GM21423 (cell line): ENCODE measurements at regions not wholly inside any gene's neighbourhood (a gene's known extent, or its start where the extent isn't known, plus 50 kb on each side); places are given as distances from the start of the nearest gene placed in this dataset.
"Not testable (repeated sequence)": the region's sequence is repeated elsewhere in the genome, so short reads cannot be mapped to it uniquely, and the experiment has no call there.

ENCODE experiments used
- ATAC-seq: cut with Tn5 transposase; IDR thresholded peaks from one replicate; pipeline ENCODE4 v1.9.1; 2021; ENCODE audit warnings: mild to moderate bottlenecking, moderate library complexity; ENCODE audit not compliant: unreplicated experiment

- ATAC-seq, result no peak
These were observed 51.2 kb upstream of the SEC16B start for GRCh38 chr1:178020968-178021640.

- ATAC-seq, result no peak
These were observed 52.1 kb upstream of the SEC16B start for GRCh38 chr1:178021950-178022349.

- ATAC-seq, result peak; percentile 54
These were observed 53.3 kb upstream of the SEC16B start for GRCh38 chr1:178023181-178023618.

- no peak for ATAC-seq
These were observed 54.6 kb upstream of the SEC16B start for GRCh38 chr1:178024504-178024903.

- ATAC-seq, result no peak
These were observed 55.9 kb upstream of the SEC16B start for GRCh38 chr1:178025613-178026356.

GRCh38 chr1:178028841-178029481 is 59.1 kb upstream of the SEC16B start:
- ATAC-seq, result no peak

- ATAC-seq, result no peak
These were observed 60.6 kb upstream of the SEC16B start for GRCh38 chr1:178030467-178030866.

GRCh38 chr1:178031856-178032320 is 62.0 kb upstream of the RASAL2 start:
- ATAC-seq, result peak; percentile 91

GRCh38 chr1:178033019-178033418 is 60.9 kb upstream of the RASAL2 start:
- ATAC-seq, result no peak

GRCh38 chr1:178034676-178035075 is 59.2 kb upstream of the RASAL2 start:
- ATAC-seq, result no peak

- no peak for ATAC-seq
These were observed 57.8 kb upstream of the RASAL2 start for GRCh38 chr1:178036090-178036489.

GRCh38 chr1:178037510-178038253 is 56.2 kb upstream of the RASAL2 start:
- ATAC-seq, result no peak

GRCh38 chr1:178038372-178038771 is 55.5 kb upstream of the RASAL2 start:
- ATAC-seq, result no peak

- ATAC-seq, result no peak
These were observed 54.0 kb upstream of the RASAL2 start for GRCh38 chr1:178039891-178040290.

GRCh38 chr1:178043940-178044339 is 50.0 kb upstream of the RASAL2 start:
- not testable (repeated sequence) for ATAC-seq
